A549 (cell line): ENCODE measurements at regions not wholly inside any gene's neighbourhood (a gene's known extent, or its start where the extent isn't known, plus 50 kb on each side); places are given as distances from the start of the nearest gene placed in this dataset.

Experiments used
- ATAC-seq, 2 experiments: fragments of 200-7000 bp in 1 of 2; fragments of >200 bp in 1 of 2; cut with Nextera tagmentation in 1 of 2; cut with Tn5 transposase in 1 of 2; 3 replicates each; pipeline versions ENCODE4 v1.8.0 to v1.9.1; 2018 to 2020; ENCODE audit warnings: mild to moderate bottlenecking in 1 of 2, moderate library complexity in 1 of 2
- CTCF ChIA-PET: fragments of 300-600 bp; sonication (Branson Sonifier 250); formaldehyde crosslinking; extraction: SDS; loops from one replicate; lab custom pipeline; 2021; ENCODE audit warnings: antibody characterized with exemption, inconsistent platforms; lab: Yijun Ruan, JAX
- POLR2A ChIA-PET: fragments of 350-600 bp; formaldehyde crosslinking; extraction: SDS; loops from one replicate; lab custom pipeline; 2021; ENCODE audit warnings: antibody characterized with exemption, inconsistent platforms; lab: Yijun Ruan, JAX
- DNase-seq, 2 experiments: peaks; one replicate each; pipeline versions ENCODE4 v3.0.0 to v3.0.0-alpha.2; 2011 to 2016; ENCODE audit warnings: low read depth in 1 of 2, low spot score in 1 of 2
- FAIRE-seq: peaks from 2 replicates; lab custom pipeline; 2011; peaks lifted over from hg19 to GRCh38; lab: Jason Lieb, UNC
- H3K27ac ChIP-seq, 2 experiments: fragments of >200 bp; sonication (Bioruptor Twin); formaldehyde crosslinking; 3 replicates each; pipeline ENCODE4 v1.5.1; 2016 to 2017
- H3K4me1 ChIP-seq: fragments of >200 bp; sonication (Bioruptor Twin); formaldehyde crosslinking; 3 replicates; pipeline ENCODE4 v1.6.1; 2016
- H3K4me2 ChIP-seq: fragments of >200 bp; sonication (Bioruptor Twin); formaldehyde crosslinking; 3 replicates; pipeline ENCODE4 v1.6.1; 2016
- H3K4me3 ChIP-seq: fragments of >200 bp; sonication (Bioruptor Twin); formaldehyde crosslinking; 3 replicates; pipeline ENCODE4 v1.5.1; 2016
- H3K9me3 ChIP-seq: fragments of >200 bp; sonication (Bioruptor Twin); formaldehyde crosslinking; 3 replicates; pipeline ENCODE4 v1.6.1; 2016
- CBX2 ChIP-seq: fragments of 200-600 bp; sonication (generic); IDR thresholded peaks from 2 replicates; pipeline ENCODE4 v1.6.1; 2016; ENCODE audit warnings: low read depth, mild to moderate bottlenecking, borderline replicate concordance
- CBX8 ChIP-seq: fragments of 200-600 bp; sonication (generic); IDR thresholded peaks from 2 replicates; pipeline ENCODE4 v1.6.1; 2016
- CHD2 ChIP-seq: fragments of 150-350 bp; IDR thresholded peaks from 2 replicates; pipeline ENCODE4 v1.6.1; 2014; ENCODE audit warnings: low read length; ENCODE audit not compliant: partially characterized antibody
- E2F6 ChIP-seq: IDR thresholded peaks from 2 replicates; pipeline ENCODE4 v1.6.1; 2012; ENCODE audit warnings: low read depth, borderline replicate concordance
- EHF ChIP-seq: fragments of 250-450 bp; sonication (Bioruptor Pico); IDR thresholded peaks from 2 replicates; pipeline ENCODE4 v1.5.0; 2020; ENCODE audit warnings: mild to moderate bottlenecking
- EP300 ChIP-seq, 2 experiments: fragments of >200 bp; sonication (Bioruptor Twin); formaldehyde crosslinking; IDR thresholded peaks; 2 replicates in 1 of 2; 3 replicates in 1 of 2; pipeline ENCODE4 v1.6.1; 2016 to 2017
- FOSB ChIP-seq: fragments of 250-450 bp; sonication (Bioruptor Pico); IDR thresholded peaks from 2 replicates; pipeline ENCODE4 v1.5.0; 2020; ENCODE audit warnings: mild to moderate bottlenecking, moderate library complexity
- FOSL2 ChIP-seq, 2 experiments: fragments of 450-650 bp in 1 of 2; fragments of >200 bp in 1 of 2; sonication (Bioruptor Twin) in 1 of 2; formaldehyde crosslinking; IDR thresholded peaks; 2 replicates each; pipeline versions ENCODE4 v1.5.0 to v1.6.1; 2016 to 2020; ENCODE audit warnings: mild to moderate bottlenecking in 1 of 2, moderate library complexity in 1 of 2
- FOXS1 ChIP-seq: fragments of 250-450 bp; sonication (Bioruptor Pico); IDR thresholded peaks from 2 replicates; pipeline ENCODE4 v1.5.0; 2020; ENCODE audit warnings: mild to moderate bottlenecking, moderate library complexity
- HDAC2 ChIP-seq: fragments of 200-600 bp; sonication (generic); IDR thresholded peaks from 2 replicates; pipeline ENCODE4 v1.6.1; 2016
- HMGXB4 ChIP-seq: fragments of 250-450 bp; sonication (Bioruptor Pico); IDR thresholded peaks from 2 replicates; pipeline ENCODE4 v1.5.0; 2021; ENCODE audit warnings: mild to moderate bottlenecking, moderate library complexity, borderline replicate concordance
- HOXA7 ChIP-seq: fragments of 250-450 bp; sonication (Bioruptor Pico); IDR thresholded peaks from 2 replicates; pipeline ENCODE4 v1.5.0; 2020; ENCODE audit warnings: mild to moderate bottlenecking, moderate library complexity
- JUNB ChIP-seq: fragments of >200 bp; sonication (Bioruptor Twin); formaldehyde crosslinking; IDR thresholded peaks from 2 replicates; pipeline ENCODE4 v1.6.1; 2016
- KDM5A ChIP-seq: fragments of 200-600 bp; sonication (generic); IDR thresholded peaks from 2 replicates; pipeline ENCODE4 v1.6.1; 2016; ENCODE audit warnings: antibody characterized with exemption, mild to moderate bottlenecking
- MAFK ChIP-seq: fragments of 450-650 bp; IDR thresholded peaks from 2 replicates; pipeline ENCODE4 v1.6.1; 2014; ENCODE audit not compliant: partially characterized antibody
- MYC ChIP-seq: IDR thresholded peaks from 2 replicates; pipeline ENCODE4 v1.6.1; 2012; ENCODE audit warnings: mild to moderate bottlenecking, inconsistent platforms, low read length, improper control_type of control experiment, borderline replicate concordance
- NFE2L2 ChIP-seq: fragments of 150-350 bp; conservative IDR thresholded peaks from 2 replicates; pipeline ENCODE4 v1.6.1; 2014; ENCODE audit warnings: low read length
- NPAS2 ChIP-seq: fragments of 250-450 bp; sonication (Bioruptor Pico); IDR thresholded peaks from 2 replicates; pipeline ENCODE4 v1.8.0; 2022; ENCODE audit warnings: mild to moderate bottlenecking, moderate library complexity, borderline replicate concordance
- NR3C1 ChIP-seq: fragments of >200 bp; sonication (Bioruptor Twin); formaldehyde crosslinking; IDR thresholded peaks from 3 replicates; pipeline ENCODE4 v1.6.1; 2017
- PBX3 ChIP-seq: IDR thresholded peaks from 2 replicates; pipeline ENCODE4 v1.6.1; 2012
- POLR2A ChIP-seq: IDR thresholded peaks from 2 replicates; pipeline ENCODE4 v1.6.1; 2012; ENCODE audit warnings: mild to moderate bottlenecking, low read length
- RAD21 ChIP-seq, 2 experiments: fragments of >200 bp in 1 of 2; sonication (Bioruptor Twin) in 1 of 2; formaldehyde crosslinking in 1 of 2; IDR thresholded peaks in 1 of 2; conservative IDR thresholded peaks in 1 of 2; 2 replicates in 1 of 2; 3 replicates in 1 of 2; pipeline ENCODE4 v1.6.1; 2012 to 2018; ENCODE audit warnings: inconsistent platforms in 1 of 2
- SMC3 ChIP-seq: fragments of >200 bp; sonication (Bioruptor Twin); formaldehyde crosslinking; IDR thresholded peaks from 3 replicates; pipeline ENCODE4 v1.6.1; 2018; ENCODE audit warnings: inconsistent platforms
- SREBF2 ChIP-seq: fragments of 450-650 bp; IDR thresholded peaks from 2 replicates; pipeline ENCODE4 v1.6.1; 2014; ENCODE audit warnings: mild to moderate bottlenecking, moderate library complexity
- TP53 ChIP-seq: fragments of 250-450 bp; sonication (Bioruptor Pico); IDR thresholded peaks from 2 replicates; pipeline ENCODE4 v1.5.0; 2021; ENCODE audit warnings: mild to moderate bottlenecking, moderate library complexity
- USF2 ChIP-seq: fragments of 450-650 bp; IDR thresholded peaks from 2 replicates; pipeline ENCODE4 v1.6.1; 2014; ENCODE audit warnings: antibody characterized with exemption
- ZC3H11A ChIP-seq: fragments of 450-650 bp; IDR thresholded peaks from 2 replicates; pipeline ENCODE4 v1.6.1; 2014; ENCODE audit warnings: antibody characterized with exemption, mild to moderate bottlenecking
- ZNF302 ChIP-seq: fragments of 250-450 bp; sonication (Bioruptor Pico); IDR thresholded peaks from 2 replicates; pipeline ENCODE4 v1.9.0; 2021; ENCODE audit warnings: inconsistent platforms, mild to moderate bottlenecking, moderate library complexity
- WGBS: methylation state at CpG from one replicate; pipeline ENCODE4 v1.1.6; 2017; ENCODE audit errors: missing lambda C conversion rate; 5-methylcytosine and 5-hydroxymethylcytosine counted together
- TF ChIP-seq, protein P1 (sequence below): fragments of >200 bp; sonication (Bioruptor Twin); formaldehyde crosslinking; IDR thresholded peaks from 3 replicates; pipeline ENCODE4 v1.6.1; 2016
- TF ChIP-seq, protein P2 (sequence below): fragments of >200 bp; sonication (Bioruptor Twin); formaldehyde crosslinking; IDR thresholded peaks from 2 replicates; pipeline ENCODE4 v1.6.1; 2016
- TF ChIP-seq, protein P3 (sequence below): fragments of 250-450 bp; sonication (Bioruptor Pico); IDR thresholded peaks from 2 replicates; pipeline ENCODE4 v1.5.0; 2020; ENCODE audit warnings: low read depth, mild to moderate bottlenecking, moderate library complexity

- no peak overlapping the region for H3K4me2 ChIP-seq
- POLR2A ChIA-PET = no interaction called here
- no peak for ATAC-seq
- DNase-seq = no peak
- CTCF ChIA-PET = no interaction called here
- TF ChIP-seq USF2 = no peak
- TF ChIP-seq NR3C1 = no peak
- no peak for TF ChIP-seq SREBF2
- TF ChIP-seq FOXS1 (CRISPR knock-in tag) = no peak
- TF ChIP-seq HMGXB4 (CRISPR knock-in tag) = no peak
- TF ChIP-seq HOXA7 (CRISPR knock-in tag) = no peak
- TF ChIP-seq RAD21 (conservative IDR thresholded peaks at IDR 0.05 in 1 of 2, IDR thresholded peaks at IDR 0.05 in 1 of 2) = no peak
- TF ChIP-seq FOSL2 (IDR thresholded peaks at IDR 0.05) = no peak
- TF ChIP-seq FOSL2 (CRISPR knock-in tag; IDR thresholded peaks at IDR 0.05) = no peak
- TF ChIP-seq POLR2A = no peak
- no peak for TF ChIP-seq CHD2
- TF ChIP-seq SMC3 = no peak
- TF ChIP-seq, protein P1, sequence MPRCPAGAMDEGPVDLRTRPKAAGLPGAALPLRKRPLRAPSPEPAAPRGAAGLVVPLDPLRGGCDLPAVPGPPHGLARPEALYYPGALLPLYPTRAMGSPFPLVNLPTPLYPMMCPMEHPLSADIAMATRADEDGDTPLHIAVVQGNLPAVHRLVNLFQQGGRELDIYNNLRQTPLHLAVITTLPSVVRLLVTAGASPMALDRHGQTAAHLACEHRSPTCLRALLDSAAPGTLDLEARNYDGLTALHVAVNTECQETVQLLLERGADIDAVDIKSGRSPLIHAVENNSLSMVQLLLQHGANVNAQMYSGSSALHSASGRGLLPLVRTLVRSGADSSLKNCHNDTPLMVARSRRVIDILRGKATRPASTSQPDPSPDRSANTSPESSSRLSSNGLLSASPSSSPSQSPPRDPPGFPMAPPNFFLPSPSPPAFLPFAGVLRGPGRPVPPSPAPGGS = no peak
- TF ChIP-seq MYC = no peak
- no peak for TF ChIP-seq EP300 (IDR thresholded peaks at IDR 0.05)
- no peak for TF ChIP-seq FOSB (CRISPR knock-in tag)
- TF ChIP-seq, all 56 proteins: peak for 0
- Histone ChIP-seq H3K9me3 (no peaks in the 10 kb centered on the region), H3K4me1 (peaks cover 18% of the 10 kb centered on the region), H3K27ac (no peak overlapping the region), H3K4me3 (no peak overlapping the region)
- no peak for FAIRE-seq
- 83% methylated on average over 1 of the region's 1 CpG for WGBS
Observed at GRCh38 chr2:215583881-215584280, 148.0 kb upstream of the FN1 start.

DNA sequence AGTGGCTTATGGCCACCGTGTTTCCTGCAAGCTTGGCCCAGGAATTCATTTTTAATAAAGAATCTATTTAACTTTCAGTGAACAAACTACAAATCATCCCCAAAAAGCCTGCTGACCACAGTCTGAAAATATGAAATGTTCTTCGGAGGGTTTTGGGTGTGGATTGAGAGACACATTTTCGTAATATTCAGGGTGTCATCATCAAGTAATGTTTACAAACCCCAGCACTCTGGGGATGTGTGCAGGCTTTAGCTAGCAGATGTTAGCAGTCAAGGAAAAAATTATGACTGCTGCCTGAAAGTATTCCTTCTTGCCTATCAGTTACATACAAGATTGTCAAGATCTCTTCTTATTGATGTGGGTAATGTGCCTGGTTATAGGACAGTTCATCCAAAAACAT, 143.9 kb upstream of the FN1 start:
- H3K4me3 ChIP-seq = no peak overlapping the region
- CTCF ChIA-PET = interaction anchor here (0.6 kb wide), 1 partner anchor 137 kb away, joined by 4 read pairs; no protein-coding TSS in a partner anchor
- POLR2A ChIA-PET = no interaction called here
- peak in 1 of 2 experiments; percentile 60 for DNase-seq
- peak overlapping the region; percentile 66 for H3K4me2 ChIP-seq
- H3K4me1 ChIP-seq = peaks cover 31% of the 10 kb centered on the region
- no peak for FAIRE-seq
- 5% methylated on average over 3 of the region's 3 CpGs for WGBS
- no peaks in the 10 kb centered on the region for H3K9me3 ChIP-seq
- peak; percentile 64 to 86 for ATAC-seq
- peak overlapping the region; percentile 65 to 68 for H3K27ac ChIP-seq
- TF ChIP-seq TP53 (CRISPR knock-in tag) = no peak
- TF ChIP-seq FOXS1 (CRISPR knock-in tag) = no peak
- TF ChIP-seq ZNF302 (CRISPR knock-in tag) = no peak
- TF ChIP-seq SMC3 = peak; percentile 33; the same call in 1 of the 3 replicates
- TF ChIP-seq NPAS2 (CRISPR knock-in tag) = no peak
- no peak for TF ChIP-seq KDM5A
- TF ChIP-seq HDAC2 = no peak
- peak; percentile 75 for TF ChIP-seq JUNB
- peak; percentile 30 to 54; a peak in 1 of 5 replicates for TF ChIP-seq EP300 (IDR thresholded peaks at IDR 0.05)
- no peak for TF ChIP-seq NFE2L2
- no peak for TF ChIP-seq EHF (CRISPR knock-in tag)
- TF ChIP-seq CBX8 = no peak
- TF ChIP-seq E2F6 = no peak
- TF ChIP-seq NR3C1 = no peak
- no peak for TF ChIP-seq ZC3H11A
- TF ChIP-seq, protein P2, sequence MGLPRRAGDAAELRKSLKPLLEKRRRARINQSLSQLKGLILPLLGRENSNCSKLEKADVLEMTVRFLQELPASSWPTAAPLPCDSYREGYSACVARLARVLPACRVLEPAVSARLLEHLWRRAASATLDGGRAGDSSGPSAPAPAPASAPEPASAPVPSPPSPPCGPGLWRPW = no peak
- no peak for TF ChIP-seq HOXA7 (CRISPR knock-in tag)
- TF ChIP-seq MAFK = no peak
- TF ChIP-seq CBX2 = no peak
- no peak for TF ChIP-seq CHD2
- TF ChIP-seq POLR2A = no peak
- TF ChIP-seq PBX3 = no peak
- TF ChIP-seq, protein P3, sequence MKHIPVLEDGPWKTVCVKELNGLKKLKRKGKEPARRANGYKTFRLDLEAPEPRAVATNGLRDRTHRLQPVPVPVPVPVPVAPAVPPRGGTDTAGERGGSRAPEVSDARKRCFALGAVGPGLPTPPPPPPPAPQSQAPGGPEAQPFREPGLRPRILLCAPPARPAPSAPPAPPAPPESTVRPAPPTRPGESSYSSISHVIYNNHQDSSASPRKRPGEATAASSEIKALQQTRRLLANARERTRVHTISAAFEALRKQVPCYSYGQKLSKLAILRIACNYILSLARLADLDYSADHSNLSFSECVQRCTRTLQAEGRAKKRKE (CRISPR knock-in tag) = no peak
- no peak for TF ChIP-seq USF2
